NCI-H2171 treated with DMSO at 0.1 percent for 48 hours (cell line): ENCODE measurements at regions not wholly inside any gene's neighbourhood (a gene's known extent, or its start where the extent isn't known, plus 50 kb on each side); places are given as distances from the start of the nearest gene placed in this dataset.
A peak's percentile ranks its signal among the peaks of the same experiment; 100 is the strongest.

ENCODE experiments used
- DNase-seq: peaks from one replicate; lab custom pipeline; 2025; lab: John Stamatoyannopoulos, UW

DNA sequence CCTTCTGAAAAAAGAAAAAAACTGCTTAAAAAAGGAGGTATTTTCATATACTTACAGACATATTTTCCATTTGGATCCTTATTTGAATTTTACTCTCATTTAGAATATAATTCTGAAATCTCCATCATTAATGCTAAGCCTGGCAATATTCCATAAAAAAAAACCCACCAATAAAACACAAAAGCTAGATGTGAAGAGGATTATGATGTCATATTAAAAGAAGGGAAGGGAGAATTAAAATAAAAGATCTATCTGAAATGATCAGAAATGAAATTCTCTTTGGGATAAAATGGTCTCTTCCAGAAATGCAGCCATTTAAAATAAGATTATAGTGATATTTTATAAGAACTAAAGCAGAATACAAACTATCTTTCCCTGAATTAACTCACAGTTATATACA is 206.7 kb upstream of the CAMK1G start:
- no peak for DNase-seq

DNA sequence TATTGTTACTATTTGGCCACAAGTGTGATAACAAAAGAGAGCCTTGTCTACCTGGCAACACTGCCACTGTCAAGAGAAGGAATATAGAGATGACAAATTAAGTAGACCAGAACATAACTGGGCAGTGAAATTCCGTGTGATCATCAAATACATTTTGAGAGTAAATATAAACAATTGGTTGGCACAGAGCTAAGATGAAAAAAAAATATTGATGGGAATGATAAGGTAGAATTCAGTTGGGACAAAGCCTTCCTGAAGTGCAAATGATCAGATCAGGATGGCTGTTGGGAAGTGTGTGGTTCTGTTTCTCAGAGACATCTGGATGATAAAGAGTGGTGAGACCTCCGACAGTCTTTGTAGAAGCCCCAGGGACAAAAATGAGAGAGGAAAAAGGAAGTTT is 205.5 kb upstream of the CAMK1G start:
- DNase-seq = no peak

- no peak for DNase-seq
Observed at GRCh38 chr1:209379280-209379679, 204.2 kb upstream of the CAMK1G start.

DNA sequence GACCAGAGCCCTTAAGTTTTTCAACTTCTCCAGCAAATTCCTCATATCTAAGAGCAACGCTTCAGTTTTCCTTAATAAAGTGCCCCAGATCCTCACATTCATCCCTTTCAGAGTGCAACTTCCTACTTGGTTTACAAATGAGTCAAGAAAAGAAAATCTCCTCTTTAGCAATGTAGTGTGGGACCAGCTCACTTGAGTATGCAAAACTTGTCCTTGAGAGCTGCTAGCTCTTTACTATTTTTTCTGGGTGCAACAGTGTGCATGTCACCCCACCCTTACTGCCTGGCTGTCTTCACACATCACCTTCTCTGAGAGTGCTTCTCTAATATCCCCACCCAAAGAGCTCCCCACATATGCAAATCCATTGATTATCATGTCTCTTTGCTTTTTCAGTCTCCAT is 203.1 kb upstream of the CAMK1G start:
- no peak for DNase-seq

DNA sequence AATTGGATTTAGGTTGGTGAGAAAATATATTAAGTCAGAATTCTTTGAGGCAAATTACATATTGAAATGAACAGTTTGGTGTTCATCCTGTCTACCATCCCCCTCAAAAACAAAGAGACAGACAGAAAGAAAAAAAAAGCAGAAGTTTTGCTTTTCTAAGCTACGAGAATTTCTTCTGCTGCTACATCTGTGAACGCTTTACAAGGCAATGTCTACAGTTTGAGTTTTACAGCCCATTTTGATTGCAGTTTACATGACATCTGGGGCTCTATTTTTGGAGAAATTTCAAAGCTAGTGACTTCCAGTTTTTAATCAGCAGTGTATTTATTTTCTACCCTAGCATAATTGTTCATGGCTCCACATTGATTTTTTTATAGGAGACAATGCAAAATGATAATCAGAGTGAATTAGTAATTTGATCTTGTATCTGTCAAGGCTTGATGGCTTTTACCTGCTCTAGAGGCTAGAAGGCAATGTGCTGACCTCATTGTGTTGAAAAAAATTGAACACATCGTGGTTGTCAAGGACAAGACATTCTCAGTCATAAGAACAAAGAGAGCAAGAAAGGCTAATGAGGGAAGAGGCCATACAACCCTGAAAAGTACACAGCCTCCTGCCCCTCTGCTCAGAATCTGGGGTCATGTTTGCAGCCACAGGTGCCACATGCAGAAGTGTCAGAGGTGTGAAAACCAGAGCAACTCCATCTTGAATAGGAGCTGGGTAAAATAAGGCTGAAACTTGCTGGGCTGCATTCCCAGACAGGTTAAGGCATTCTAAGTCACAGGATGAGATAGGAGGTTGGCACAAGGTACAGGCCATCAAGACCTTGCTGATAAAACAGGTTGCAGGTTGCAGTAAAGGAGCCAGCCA is 201.0 kb upstream of the CAMK1G start:
- peak; percentile 57 for DNase-seq

GRCh38 chr1:209383422-209383821 is 200.1 kb upstream of the CAMK1G start:
- DNase-seq = peak; percentile 48

- peak; percentile 59 for DNase-seq
Observed at GRCh38 chr1:209383907-209384709, 199.4 kb upstream of the CAMK1G start.

GRCh38 chr1:209384710-209385550 is 198.6 kb upstream of the CAMK1G start:
- no peak for DNase-seq

- DNase-seq = no peak
Observed at GRCh38 chr1:209386156-209386555, 197.4 kb upstream of the CAMK1G start.

GRCh38 chr1:209387271-209387968 is 196.1 kb upstream of the CAMK1G start:
- no peak for DNase-seq

DNA sequence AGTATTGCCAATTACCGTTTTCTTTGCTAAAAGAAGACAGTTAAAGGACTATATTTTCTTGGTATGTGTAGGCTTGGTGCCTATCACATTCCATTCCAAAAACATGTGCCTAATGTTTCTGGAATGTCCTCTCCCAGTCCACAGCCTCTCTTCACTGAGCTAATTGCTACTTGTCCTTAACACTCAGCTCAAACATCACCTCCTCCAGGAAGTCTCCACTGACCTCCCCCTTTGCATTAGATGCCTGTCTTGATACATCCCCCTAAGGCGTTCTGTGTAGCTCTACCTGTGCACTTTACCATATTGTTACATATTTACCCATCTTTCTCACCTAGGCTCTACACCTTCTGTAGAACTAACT is 195.6 kb upstream of the CAMK1G start:
- DNase-seq = no peak

- no peak for DNase-seq
Observed at GRCh38 chr1:209388358-209388757, 195.2 kb upstream of the CAMK1G start.

- no peak for DNase-seq
Observed at GRCh38 chr1:209389258-209389657, 194.3 kb upstream of the CAMK1G start.

GRCh38 chr1:209389975-209390374 is 193.5 kb upstream of the CAMK1G start:
- DNase-seq = no peak

- no peak for DNase-seq
Observed at GRCh38 chr1:209390764-209391163, 192.8 kb upstream of the CAMK1G start.

DNA sequence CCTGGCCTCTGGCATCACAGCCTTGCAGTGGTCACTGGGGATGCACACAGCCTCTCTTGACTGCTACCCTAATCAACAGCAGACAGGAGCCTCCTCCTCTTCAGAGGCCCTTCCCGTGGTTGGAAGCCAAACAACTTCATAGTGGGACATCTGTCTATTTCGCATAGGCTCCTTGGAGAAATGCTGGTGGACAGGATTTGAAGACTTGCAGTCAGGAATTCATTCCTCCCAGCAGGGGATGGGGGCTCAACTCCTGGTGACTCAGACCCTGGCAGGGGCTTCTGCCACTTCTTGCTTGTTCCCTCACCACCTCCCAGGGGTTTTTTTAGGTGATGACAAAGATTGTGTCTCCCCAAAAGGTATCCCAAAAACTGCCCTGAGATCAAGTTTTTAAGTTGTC is 191.7 kb upstream of the CAMK1G start:
- DNase-seq = no peak

- no peak for DNase-seq
Observed at GRCh38 chr1:209395169-209395568, 188.3 kb upstream of the CAMK1G start.

- no peak for DNase-seq
Observed at GRCh38 chr1:209397371-209397770, 186.1 kb upstream of the CAMK1G start.

GRCh38 chr1:209397910-209398309 is 185.6 kb upstream of the CAMK1G start:
- no peak for DNase-seq

DNA sequence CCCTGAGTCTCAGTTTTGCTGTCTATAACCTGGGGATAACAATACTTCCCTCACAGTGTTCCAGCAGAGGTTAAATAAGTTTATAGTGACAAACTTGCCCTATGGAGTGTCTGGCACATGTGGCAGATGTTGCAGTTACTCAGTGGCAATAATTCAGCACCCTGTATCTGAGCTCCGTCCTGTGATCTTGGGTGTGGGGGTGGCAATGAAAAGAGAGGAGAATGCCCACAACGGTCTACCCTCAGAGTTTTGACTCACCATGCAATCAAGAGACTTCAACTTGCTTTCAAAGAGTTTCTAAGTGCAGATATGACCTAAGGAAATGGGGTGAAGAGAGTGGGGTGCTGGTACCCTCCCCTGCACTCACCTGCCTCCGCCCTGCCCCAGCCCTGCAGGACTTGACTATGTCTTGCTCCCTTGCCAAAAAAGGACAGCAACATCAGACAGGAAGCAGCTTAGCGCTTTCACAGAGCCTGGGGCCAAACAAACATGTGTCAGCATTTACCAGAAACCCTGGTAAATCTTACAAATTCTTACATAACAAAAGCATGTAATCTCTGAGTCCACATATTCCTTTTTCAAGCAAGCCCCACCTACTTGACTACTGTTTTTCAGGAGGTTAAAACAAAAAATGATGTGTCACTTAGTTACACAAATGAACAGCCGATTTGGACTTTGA is 185.1 kb upstream of the CAMK1G start:
- DNase-seq = no peak

DNA sequence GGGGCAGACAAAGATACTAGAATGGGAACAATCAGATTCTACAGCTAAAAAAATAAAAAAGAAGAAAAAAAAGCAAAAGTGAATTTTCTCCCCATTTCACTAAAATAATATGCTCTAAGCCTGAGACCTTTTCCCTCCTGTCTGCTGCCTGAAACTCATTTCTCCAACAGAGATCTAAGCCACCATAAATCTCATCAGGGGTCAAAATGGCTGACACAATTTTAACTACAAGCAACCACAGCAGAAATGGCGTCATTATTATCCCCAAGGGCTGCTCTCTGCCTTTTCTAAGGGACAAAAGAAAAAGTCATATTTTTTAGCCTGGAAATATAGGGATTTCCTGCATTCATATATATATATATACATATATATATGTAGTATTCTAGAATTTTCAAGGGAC is 183.7 kb upstream of the CAMK1G start:
- no peak for DNase-seq
